ENCODE measurements at regions not wholly inside any gene's neighbourhood (a gene's known extent, or its start where the extent isn't known, plus 50 kb on each side); places are given as distances from the start of the nearest gene placed in this dataset.

GRCh38 chr12:20317554-20317953 lies 50.8 kb upstream of the PDE3A start:
- no peak for DNase-seq (ENCODE audit: low read depth, low spot score)

Measured in smooth muscle cell of the brain vasculature (primary cell).